HepG2 (cell line): ENCODE measurements at regions not wholly inside any gene's neighbourhood (a gene's known extent, or its start where the extent isn't known, plus 50 kb on each side); places are given as distances from the start of the nearest gene placed in this dataset.

Experiments
- ATAC-seq: fragments of 200-7000 bp; cut with Tn5 transposase; 3 replicates; pipeline ENCODE4 v1.9.1; 2020; ENCODE audit warnings: mild to moderate bottlenecking, moderate library complexity
- BruUV-seq: library from RNA; stranded (reverse); fragments of 400-500 nt; replicated peaks from 2 replicates; lab custom pipeline; 2021; lab: Mats Ljungman, UMichigan
- CTCF ChIA-PET: fragments of 300-600 bp; formaldehyde crosslinking; extraction: SDS; loops from one replicate; lab custom pipeline; 2021; ENCODE audit warnings: low total read pairs, inconsistent platforms, low intra/inter-chr PET ratio; lab: Yijun Ruan, JAX
- POLR2A ChIA-PET: fragments of 350-600 bp; sonication (Branson Sonifier 250); formaldehyde crosslinking; loops from one replicate; lab custom pipeline; 2020; ENCODE audit warnings: antibody characterized with exemption, inconsistent platforms; lab: Yijun Ruan, JAX
- DNase-seq: peaks from one replicate; pipeline ENCODE4 v3.0.0-alpha.2; 2015; ENCODE audit warnings: low spot score
- FAIRE-seq: peaks from 3 replicates; lab custom pipeline; 2011; peaks lifted over from hg19 to GRCh38; lab: Jason Lieb, UNC
- H2AFZ ChIP-seq: one replicate; pipeline ENCODE4 v1.6.1; 2011; ENCODE audit warnings: low read length, inconsistent platforms
- H3K27ac ChIP-seq: fragments of 300-600 bp; 3 replicates; pipeline ENCODE4 v1.8.0; 2011; ENCODE audit warnings: mixed run types, mild to moderate bottlenecking, mixed read lengths, low read length, inconsistent platforms; ENCODE audit not compliant: insufficient read depth; ENCODE audit errors: extremely low read length
- H3K27me3 ChIP-seq, 2 experiments: fragments of 200-600 bp in 1 of 2; 2 replicates in 1 of 2; 3 replicates in 1 of 2; pipeline versions ENCODE4 v1.6.0 to v1.8.0; 2011; ENCODE audit warnings: low read length in 2 of 2, mild to moderate bottlenecking in 2 of 2, moderate library complexity in 2 of 2, inconsistent platforms in 1 of 2; ENCODE audit not compliant: insufficient read depth in 2 of 2, control insufficient read depth in 1 of 2
- H3K36me3 ChIP-seq, 2 experiments: fragments of 200-600 bp in 1 of 2; replicated peaks in 1 of 2; 2 replicates in 1 of 2; 3 replicates in 1 of 2; pipeline versions ENCODE4 v1.5.1 to v1.8.0; 2011; ENCODE audit warnings: low read length in 2 of 2, inconsistent platforms in 1 of 2; ENCODE audit not compliant: insufficient read depth in 2 of 2, control insufficient read depth in 1 of 2
- H3K4me1 ChIP-seq: 2 replicates; pipeline ENCODE4 v1.5.1; 2012; ENCODE audit warnings: low read length, inconsistent platforms; ENCODE audit not compliant: insufficient read depth
- H3K4me2 ChIP-seq: 2 replicates; pipeline ENCODE4 v1.6.0; 2011; ENCODE audit warnings: low read depth, low read length, inconsistent platforms
- H3K4me3 ChIP-seq, 3 experiments: fragments of 200-600 bp in 1 of 3; sonication (generic), shearing (Covaris generic) in 1 of 3; replicated peaks in 1 of 3; 2 replicates each; pipeline ENCODE4 v1.5.1; 2011 to 2016; ENCODE audit warnings: low read length in 3 of 3, inconsistent platforms in 2 of 3, low read depth in 2 of 3, mild to moderate bottlenecking in 2 of 3, control low read depth in 1 of 3, mixed read lengths in 1 of 3; ENCODE audit not compliant: insufficient read depth in 1 of 3
- H3K79me2 ChIP-seq: one replicate; pipeline ENCODE4 v1.6.1; 2011; ENCODE audit warnings: low read length, inconsistent platforms; ENCODE audit not compliant: insufficient read depth
- H3K9ac ChIP-seq: 2 replicates; pipeline ENCODE4 v1.6.0; 2011; ENCODE audit warnings: mild to moderate bottlenecking, low read depth, low read length, inconsistent platforms; ENCODE audit not compliant: insufficient read depth
- H3K9me3 ChIP-seq: 2 replicates; pipeline ENCODE4 v1.5.1; 2012; ENCODE audit warnings: mild to moderate bottlenecking, low read length
- H4K20me1 ChIP-seq: 2 replicates; pipeline ENCODE4 v1.6.0; 2011; ENCODE audit warnings: inconsistent platforms, mild to moderate bottlenecking, low read length, moderate library complexity; ENCODE audit not compliant: insufficient read depth
- CBX5 ChIP-seq: sonication (generic); formaldehyde crosslinking; IDR thresholded peaks from 2 replicates; pipeline ENCODE4 v1.4.0; 2020; ENCODE audit warnings: missing genetic modification reagents, borderline replicate concordance
- GTF3A ChIP-seq: sonication (generic); formaldehyde crosslinking; conservative IDR thresholded peaks from 2 replicates; pipeline ENCODE4 v1.4.0; 2020; ENCODE audit warnings: mild to moderate bottlenecking, missing genetic modification reagents
- HNRNPH1 ChIP-seq: fragments of 200-400 bp; formaldehyde crosslinking; optimal IDR thresholded peaks from 2 replicates; pipeline ENCODE3; 2017; ENCODE audit warnings: mild to moderate bottlenecking, low read depth, low read length
- JUNB ChIP-seq: sonication (generic); formaldehyde crosslinking; IDR thresholded peaks from 2 replicates; pipeline ENCODE4 v1.8.0; 2022; ENCODE audit warnings: missing genetic modification reagents, mild to moderate bottlenecking, borderline replicate concordance
- KMT2A ChIP-seq: sonication (generic); formaldehyde crosslinking; IDR thresholded peaks from 2 replicates; pipeline ENCODE4 v1.4.0; 2020; ENCODE audit warnings: missing genetic modification reagents
- MATR3 ChIP-seq: sonication (generic); formaldehyde crosslinking; IDR thresholded peaks from 2 replicates; pipeline ENCODE4 v1.4.0; 2020; ENCODE audit warnings: missing genetic modification reagents
- REPIN1 ChIP-seq: sonication (generic); formaldehyde crosslinking; IDR thresholded peaks from 2 replicates; pipeline ENCODE4 v1.8.0; 2022; ENCODE audit warnings: missing genetic modification reagents, low read depth, mild to moderate bottlenecking, borderline replicate concordance
- SNAPC4 ChIP-seq: sonication (generic); formaldehyde crosslinking; IDR thresholded peaks from 2 replicates; pipeline ENCODE4 v1.4.0; 2020; ENCODE audit warnings: mild to moderate bottlenecking, missing genetic modification reagents
- SP140L ChIP-seq: sonication (generic); formaldehyde crosslinking; IDR thresholded peaks from 2 replicates; pipeline ENCODE4 v1.4.0; 2020; ENCODE audit warnings: missing genetic modification reagents, borderline replicate concordance
- TCF12 ChIP-seq, 2 experiments: fragments of 450-650 bp in 1 of 2; sonication (generic) in 1 of 2; formaldehyde crosslinking in 1 of 2; IDR thresholded peaks; 2 replicates each; pipeline versions ENCODE4 v1.6.1 to v1.8.0; 2017 to 2022; ENCODE audit warnings: antibody characterized with exemption in 1 of 2, mild to moderate bottlenecking in 1 of 2, missing genetic modification reagents in 1 of 2, moderate library complexity in 1 of 2
- TEAD3 ChIP-seq: optimal IDR thresholded peaks from 2 replicates; pipeline ENCODE3; 2016; ENCODE audit warnings: borderline replicate concordance
- THAP11 ChIP-seq: IDR thresholded peaks from 2 replicates; pipeline ENCODE4 v1.6.1; 2016; ENCODE audit warnings: missing biosample characterization, missing genetic modification reagents
- ZFY ChIP-seq: sonication (generic); formaldehyde crosslinking; IDR thresholded peaks from 2 replicates; pipeline ENCODE4 v1.4.0; 2020; ENCODE audit warnings: missing genetic modification reagents
- ZMYM2 ChIP-seq: sonication (generic); formaldehyde crosslinking; IDR thresholded peaks from 2 replicates; pipeline ENCODE4 v1.8.0; 2022; ENCODE audit warnings: mild to moderate bottlenecking, missing genetic modification reagents
- ZNF138 ChIP-seq: sonication (generic); formaldehyde crosslinking; IDR thresholded peaks from 2 replicates; pipeline ENCODE4 v1.5.0; 2020; ENCODE audit warnings: mild to moderate bottlenecking, low read depth, missing genetic modification reagents
- ZNF280B ChIP-seq: sonication (generic); formaldehyde crosslinking; IDR thresholded peaks from 2 replicates; pipeline ENCODE4 v1.5.0; 2020; ENCODE audit warnings: missing genetic modification reagents, mild to moderate bottlenecking, borderline replicate concordance
- ZNF567 ChIP-seq: sonication (generic); formaldehyde crosslinking; IDR thresholded peaks from 2 replicates; pipeline ENCODE4 v1.8.1; 2023; ENCODE audit warnings: mild to moderate bottlenecking, missing genetic modification reagents, borderline replicate concordance
- ZNF674 ChIP-seq: sonication (generic); formaldehyde crosslinking; IDR thresholded peaks from 2 replicates; pipeline ENCODE4 v1.5.0; 2020; ENCODE audit warnings: low read depth, mild to moderate bottlenecking, missing genetic modification reagents
- ZNF773 ChIP-seq: sonication (generic); formaldehyde crosslinking; IDR thresholded peaks from 2 replicates; pipeline ENCODE4 v1.4.0; 2020; ENCODE audit warnings: missing genetic modification reagents, borderline replicate concordance
- WGBS: methylation state at CpG from one replicate; pipeline ENCODE4 v1.1.6; 2017; ENCODE audit warnings: low lambda C conversion rate; 5-methylcytosine and 5-hydroxymethylcytosine counted together
- in situ Hi-C: cut with HindIII; loops from 2 replicates; pipeline ENCODE4 v1.10.0; 2017; ENCODE audit warnings: low pct_unique_long_range_greater_than_20kb; ENCODE audit not compliant: extremely low pct_ligation_motif_present
- intact Hi-C: fragments of 100-400 bp; cut with micrococcal nuclease; formaldehyde crosslinking; loops from one replicate; pipeline ENCODE4 v1.10.0; 2022; ENCODE audit not compliant: unreplicated experiment

- Histone ChIP-seq H3K79me2 (no peaks in the 10 kb centered on the region), H3K27me3 (no peaks in the 10 kb centered on the region), H3K9ac (no peak overlapping the region), H3K27ac (no peak overlapping the region), H3K36me3 (no peaks in the 10 kb centered on the region), H3K9me3 (no peaks in the 10 kb centered on the region), H3K4me3 (no peak overlapping the region), H3K4me1 (no peaks in the 10 kb centered on the region), H4K20me1 (no peaks in the 10 kb centered on the region), H2AFZ (no peak overlapping the region), H3K4me2 (no peak overlapping the region)
- CTCF ChIA-PET, result no interaction called here
- TF ChIP-seq TEAD3 (no peak), KMT2A (CRISPR knock-in tag) (no peak), JUNB (CRISPR knock-in tag) (no peak), ZNF674 (CRISPR knock-in tag) (no peak), ZNF280B (CRISPR knock-in tag) (no peak), SP140L (CRISPR knock-in tag) (no peak), ZNF567 (CRISPR knock-in tag) (no peak), ZMYM2 (CRISPR knock-in tag) (no peak), HNRNPH1 (no peak), REPIN1 (CRISPR knock-in tag) (no peak), TCF12 (IDR thresholded peaks at IDR 0.05) (no peak), TCF12 (CRISPR knock-in tag; IDR thresholded peaks at IDR 0.05) (no peak), ZNF773 (CRISPR knock-in tag) (no peak), ZFY (no peak), CBX5 (CRISPR knock-in tag) (no peak), SNAPC4 (CRISPR knock-in tag) (no peak), GTF3A (CRISPR knock-in tag) (no peak), ZNF138 (CRISPR knock-in tag) (no peak), THAP11 (no peak), MATR3 (CRISPR knock-in tag) (no peak)
- POLR2A ChIA-PET, result no interaction called here
- 15% methylated on average over 2 of the region's 2 CpGs for WGBS
- BruUV-seq, result no TSS peak
- intact Hi-C loops (no loop called here), in situ Hi-C loops (no loop called here)
- no peak for ATAC-seq
- DNase-seq, result no peak
- FAIRE-seq, result no peak
Measured at GRCh38 chr3:159458010-159458409, 530.6 kb upstream of the IL12A start.
